ENCODE measurements at regions not wholly inside any gene's neighbourhood (a gene's known extent, or its start where the extent isn't known, plus 50 kb on each side); places are given as distances from the start of the nearest gene placed in this dataset.

DNA sequence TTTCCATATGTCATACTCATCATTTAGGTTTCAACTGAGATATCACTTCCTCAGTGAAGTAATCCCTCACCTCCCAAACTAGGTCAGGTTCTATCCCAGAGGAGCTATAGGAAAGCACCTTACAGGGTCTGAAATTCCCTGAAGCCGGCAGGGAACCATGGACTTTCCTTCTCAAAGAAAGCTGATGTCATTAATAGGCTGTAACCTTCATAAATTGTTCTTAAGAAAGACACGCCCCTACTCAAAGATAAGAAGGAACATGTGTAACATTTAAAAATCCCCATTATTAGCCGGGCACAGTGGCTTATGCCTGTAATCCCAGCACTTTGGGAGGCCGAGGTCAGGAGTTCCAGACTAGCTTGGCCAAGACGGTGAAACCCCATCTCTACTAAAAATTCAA lies 50.0 kb upstream of the RNGTT start:
- no peak overlapping the region for H3K27ac ChIP-seq

More for the DNA sequence above, 50.0 kb upstream of the RNGTT start:
- Histone ChIP-seq H3K4me1 (peaks cover 0 to under 1% (median 0%) of the 10 kb centered on the region in 4 donors), H3K36me3 (no peaks in the 10 kb centered on the region), H3K27me3 (no peaks in the 10 kb centered on the region), H3K9me3 (peaks cover 0 to 3% (median 0%) of the 10 kb centered on the region in 4 donors), H3K4me3 (no peak overlapping the region)
- WGBS, 5 donors: 32 to 61% (median 49%) methylated on average over 5 of the region's 5 CpGs
- intact Hi-C loops (cut with DNase I; ENCODE audit: low total_unique reads): no loop called here
- TF ChIP-seq POLR2A (IDR thresholded peaks at IDR 0.05): no peak
- no peak for TF ChIP-seq POLR2AphosphoS5 (IDR thresholded peaks at IDR 0.05)
- TF ChIP-seq EP300 (IDR thresholded peaks at IDR 0.05): no peak
- TF ChIP-seq, protein P1, sequence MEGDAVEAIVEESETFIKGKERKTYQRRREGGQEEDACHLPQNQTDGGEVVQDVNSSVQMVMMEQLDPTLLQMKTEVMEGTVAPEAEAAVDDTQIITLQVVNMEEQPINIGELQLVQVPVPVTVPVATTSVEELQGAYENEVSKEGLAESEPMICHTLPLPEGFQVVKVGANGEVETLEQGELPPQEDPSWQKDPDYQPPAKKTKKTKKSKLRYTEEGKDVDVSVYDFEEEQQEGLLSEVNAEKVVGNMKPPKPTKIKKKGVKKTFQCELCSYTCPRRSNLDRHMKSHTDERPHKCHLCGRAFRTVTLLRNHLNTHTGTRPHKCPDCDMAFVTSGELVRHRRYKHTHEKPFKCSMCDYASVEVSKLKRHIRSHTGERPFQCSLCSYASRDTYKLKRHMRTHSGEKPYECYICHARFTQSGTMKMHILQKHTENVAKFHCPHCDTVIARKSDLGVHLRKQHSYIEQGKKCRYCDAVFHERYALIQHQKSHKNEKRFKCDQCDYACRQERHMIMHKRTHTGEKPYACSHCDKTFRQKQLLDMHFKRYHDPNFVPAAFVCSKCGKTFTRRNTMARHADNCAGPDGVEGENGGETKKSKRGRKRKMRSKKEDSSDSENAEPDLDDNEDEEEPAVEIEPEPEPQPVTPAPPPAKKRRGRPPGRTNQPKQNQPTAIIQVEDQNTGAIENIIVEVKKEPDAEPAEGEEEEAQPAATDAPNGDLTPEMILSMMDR (IDR thresholded peaks at IDR 0.05): no peak
- peak in 1 of 2 donors; percentile 28 for DNase-seq

All from stomach (tissue), 8 donors.